ENCODE measurements at regions not wholly inside any gene's neighbourhood (a gene's known extent, or its start where the extent isn't known, plus 50 kb on each side); places are given as distances from the start of the nearest gene placed in this dataset.

DNA sequence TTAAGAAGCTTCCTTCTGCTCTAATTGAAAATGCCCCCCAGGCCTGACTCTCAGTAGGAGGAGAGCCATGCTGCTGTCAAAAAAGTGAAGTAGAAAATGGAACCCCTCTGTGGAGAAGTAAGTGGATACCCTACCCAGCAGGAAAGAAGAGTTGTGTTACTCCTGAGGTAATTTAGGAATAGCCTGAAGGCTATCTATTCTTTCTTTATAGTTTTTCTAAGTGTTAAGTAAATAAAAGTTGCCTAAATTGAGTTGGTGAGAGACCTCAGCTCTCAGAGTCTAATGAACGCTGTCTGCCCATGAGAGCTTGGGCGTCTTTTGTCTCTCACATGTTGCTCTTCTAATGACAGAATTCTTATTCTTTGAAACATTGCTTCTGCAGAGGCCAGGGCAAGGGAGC lies 116.2 kb downstream of the NSUN3 start:
- no peak for DNase-seq (ENCODE audit: low read depth in 2 of 2)

DNA sequence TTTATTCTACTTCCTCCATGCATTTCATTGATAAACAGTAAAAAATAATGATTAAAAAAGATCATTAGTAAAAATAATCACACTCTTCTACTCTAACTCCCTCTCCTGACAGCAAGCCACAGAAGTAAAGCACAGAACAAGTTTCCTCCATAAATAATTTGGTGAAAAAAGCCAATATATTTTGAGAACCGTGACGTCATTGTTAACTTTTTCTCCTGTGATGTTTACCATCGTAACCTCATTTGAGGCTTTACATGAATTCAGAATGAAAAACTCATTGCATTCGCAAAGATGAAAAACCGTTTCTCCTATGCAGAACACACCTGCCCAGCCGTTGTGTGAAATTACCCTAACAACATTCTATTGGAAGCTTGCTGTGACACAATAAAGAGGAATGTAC lies 120.7 kb downstream of the NSUN3 start:
- no peak for DNase-seq (ENCODE audit: low read depth in 2 of 2)

DNA sequence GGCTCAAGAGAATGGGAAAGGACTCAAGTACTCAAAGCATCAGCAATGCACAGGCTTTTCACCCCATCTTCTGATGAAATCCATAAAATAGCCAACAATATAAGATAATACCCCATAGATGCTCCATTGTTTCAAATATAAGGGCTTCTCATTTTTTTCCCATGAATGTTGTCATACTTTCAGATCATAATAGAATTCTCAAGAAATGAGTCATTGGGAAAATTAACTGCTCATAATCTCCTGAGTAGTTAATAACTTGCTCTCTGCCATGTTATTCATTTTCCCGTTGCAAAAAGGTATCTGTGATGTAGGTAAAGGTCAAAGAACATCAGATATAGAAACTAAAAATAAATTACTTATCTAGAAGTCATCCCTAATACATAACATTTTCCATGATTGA lies 121.9 kb downstream of the NSUN3 start:
- DNase-seq (ENCODE audit: low read depth in 2 of 2) = no peak

DNA sequence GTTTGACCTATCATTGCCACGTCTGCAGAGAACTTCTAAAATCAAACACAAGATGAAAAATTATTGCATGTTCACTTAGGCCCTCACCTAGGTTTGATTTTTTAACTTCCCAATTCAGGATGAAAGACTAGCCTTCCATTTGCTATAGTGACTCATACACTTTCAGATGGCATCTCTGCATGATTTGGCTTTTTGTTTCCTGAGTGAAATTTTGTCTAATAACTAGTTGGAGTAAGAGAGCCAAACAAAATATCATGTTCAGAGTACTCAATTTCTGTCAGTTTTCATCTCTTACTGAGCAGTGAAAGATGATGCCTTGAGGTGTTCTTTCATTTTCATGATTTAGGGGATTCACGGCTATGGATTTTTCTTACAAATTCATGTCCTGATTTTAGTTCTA lies 122.9 kb downstream of the NSUN3 start:
- DNase-seq (ENCODE audit: low read depth in 2 of 2) = no peak

DNA sequence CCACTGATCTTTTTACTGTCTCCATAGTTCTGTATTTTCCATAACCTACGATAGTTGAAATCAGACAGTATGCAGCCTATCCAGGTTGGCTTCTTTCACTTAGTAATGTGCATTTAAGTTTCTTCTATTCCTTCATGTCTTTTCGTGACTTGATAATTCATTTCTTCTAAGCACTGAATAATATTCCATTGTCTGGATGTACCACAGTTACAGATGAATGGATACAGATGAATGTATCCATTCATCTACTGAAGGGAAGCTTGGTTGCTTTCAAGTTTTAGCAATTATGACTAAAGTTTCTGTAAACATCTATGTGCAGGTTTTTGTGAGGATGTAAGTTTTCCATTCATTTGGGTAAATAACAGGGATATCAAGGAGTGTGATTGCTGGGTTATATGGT lies 124.8 kb downstream of the NSUN3 start:
- DNase-seq (ENCODE audit: low read depth in 2 of 2) = no peak

DNA sequence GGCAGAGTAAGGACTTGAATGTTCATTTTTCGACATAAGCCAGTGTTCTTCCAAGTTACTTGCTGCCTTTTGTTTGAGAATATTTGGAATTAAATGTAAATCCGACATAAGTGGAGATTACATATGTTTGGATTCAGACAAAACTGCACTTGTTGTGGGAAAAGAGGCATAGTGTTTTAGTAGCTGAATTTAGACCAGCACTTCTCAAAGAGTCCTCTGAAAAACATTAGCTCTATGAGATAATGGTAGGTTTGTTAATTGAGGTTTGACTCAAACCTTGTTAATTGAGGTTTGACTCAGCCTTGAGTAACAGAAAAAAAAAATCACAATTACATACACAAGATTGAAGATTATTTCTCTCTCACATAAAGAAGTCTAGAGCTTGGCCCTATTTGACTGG lies 132.5 kb downstream of the NSUN3 start:
- no peak for DNase-seq (ENCODE audit: low read depth in 2 of 2)

DNA sequence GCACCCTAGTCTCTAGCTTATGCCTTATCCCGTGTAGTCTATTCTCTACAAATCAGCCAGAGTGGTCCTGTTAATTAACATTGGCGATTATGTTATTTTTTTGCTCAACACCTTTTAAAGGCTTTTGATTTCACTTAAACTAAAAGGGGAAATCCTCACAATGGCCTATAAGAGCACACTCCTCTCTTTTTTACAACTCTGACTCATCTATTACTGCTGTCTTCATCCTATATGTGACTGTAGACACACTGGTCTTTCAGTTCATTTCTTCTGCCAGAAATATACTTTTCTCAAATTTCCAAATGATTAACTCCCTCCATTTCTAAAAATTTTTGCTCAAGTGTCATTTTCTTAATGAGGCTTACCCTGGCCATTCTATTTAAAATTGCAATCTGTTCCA lies 143.4 kb downstream of the NSUN3 start:
- DNase-seq (ENCODE audit: low read depth in 2 of 2) = no peak

DNA sequence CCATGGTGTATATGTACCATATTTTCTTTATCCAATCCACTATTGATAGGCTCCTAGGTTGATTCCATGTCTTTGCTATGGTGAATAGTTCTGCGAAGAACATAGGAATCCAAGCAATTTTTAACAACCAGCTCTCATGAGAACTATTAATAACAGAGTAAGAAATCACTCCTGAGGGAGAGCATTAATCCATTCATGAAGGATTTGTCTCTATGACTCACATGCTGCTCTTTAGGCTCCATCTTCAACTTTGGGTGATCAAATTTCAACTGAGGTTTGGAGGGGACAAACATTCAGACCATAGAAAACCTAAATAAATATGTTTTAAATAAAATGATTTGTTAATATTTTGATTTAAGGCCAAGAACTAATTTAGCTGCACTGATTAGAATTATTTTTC lies 147.4 kb downstream of the NSUN3 start:
- no peak for DNase-seq (ENCODE audit: low read depth in 2 of 2)

DNA sequence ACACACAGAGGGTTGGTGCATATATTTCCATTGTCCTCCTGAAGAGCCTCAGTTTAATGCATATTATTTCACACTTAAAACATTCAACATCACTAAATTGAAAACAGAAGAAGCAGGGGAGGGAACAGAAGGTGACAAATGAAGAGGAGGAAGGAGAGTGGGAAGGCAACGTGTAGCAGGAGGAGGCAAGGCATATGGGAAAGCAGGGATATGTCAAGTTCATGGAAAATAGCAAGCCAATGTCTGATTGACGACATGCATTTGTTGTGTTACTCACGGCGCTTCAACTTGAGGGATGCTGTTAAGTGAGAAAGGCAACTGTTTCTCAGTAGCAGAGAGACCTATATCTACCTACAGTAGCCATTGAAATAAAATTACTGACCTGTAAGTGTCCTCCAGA lies 154.5 kb downstream of the NSUN3 start:
- DNase-seq (ENCODE audit: low read depth in 2 of 2) = no peak

DNA sequence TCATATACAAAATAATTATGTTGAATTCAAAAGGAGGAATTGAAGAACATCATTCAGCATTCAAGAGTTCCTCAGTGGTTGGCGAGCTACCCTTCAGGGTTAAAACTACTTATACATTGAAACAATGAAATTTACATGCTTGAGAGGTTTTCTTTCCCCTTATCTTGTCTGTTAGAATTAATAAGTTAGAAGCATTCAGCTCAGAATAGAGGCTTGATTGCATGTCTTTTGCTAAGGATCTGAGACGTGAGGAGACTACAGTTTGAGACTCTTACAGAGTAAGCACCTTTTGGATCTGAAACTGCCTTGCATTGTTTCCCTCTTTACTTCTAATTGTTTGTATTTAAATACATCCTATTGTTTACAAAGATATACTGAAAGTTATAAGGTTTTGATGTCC lies 157.6 kb downstream of the NSUN3 start:
- no peak for DNase-seq (ENCODE audit: low read depth in 2 of 2)

DNA sequence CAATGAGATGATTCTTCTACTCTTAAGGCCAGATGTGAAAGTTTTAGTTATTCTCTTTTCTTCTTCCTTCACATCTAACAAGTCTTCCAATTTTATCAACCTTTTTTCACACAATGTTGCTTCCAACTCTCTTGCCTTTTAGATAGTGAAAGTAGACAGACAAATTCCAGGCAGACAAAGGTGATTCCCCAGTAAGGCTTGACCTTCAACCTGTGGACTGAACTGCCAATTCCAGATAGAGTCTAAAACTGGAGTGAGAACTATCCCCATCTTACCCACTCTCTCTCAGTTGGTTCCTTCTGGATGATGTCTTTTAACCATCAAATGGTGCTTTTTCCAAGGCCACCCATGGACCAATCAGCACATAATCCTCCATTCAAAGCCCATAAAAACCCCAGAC lies 159.0 kb downstream of the NSUN3 start:
- DNase-seq (ENCODE audit: low read depth in 2 of 2) = no peak

DNA sequence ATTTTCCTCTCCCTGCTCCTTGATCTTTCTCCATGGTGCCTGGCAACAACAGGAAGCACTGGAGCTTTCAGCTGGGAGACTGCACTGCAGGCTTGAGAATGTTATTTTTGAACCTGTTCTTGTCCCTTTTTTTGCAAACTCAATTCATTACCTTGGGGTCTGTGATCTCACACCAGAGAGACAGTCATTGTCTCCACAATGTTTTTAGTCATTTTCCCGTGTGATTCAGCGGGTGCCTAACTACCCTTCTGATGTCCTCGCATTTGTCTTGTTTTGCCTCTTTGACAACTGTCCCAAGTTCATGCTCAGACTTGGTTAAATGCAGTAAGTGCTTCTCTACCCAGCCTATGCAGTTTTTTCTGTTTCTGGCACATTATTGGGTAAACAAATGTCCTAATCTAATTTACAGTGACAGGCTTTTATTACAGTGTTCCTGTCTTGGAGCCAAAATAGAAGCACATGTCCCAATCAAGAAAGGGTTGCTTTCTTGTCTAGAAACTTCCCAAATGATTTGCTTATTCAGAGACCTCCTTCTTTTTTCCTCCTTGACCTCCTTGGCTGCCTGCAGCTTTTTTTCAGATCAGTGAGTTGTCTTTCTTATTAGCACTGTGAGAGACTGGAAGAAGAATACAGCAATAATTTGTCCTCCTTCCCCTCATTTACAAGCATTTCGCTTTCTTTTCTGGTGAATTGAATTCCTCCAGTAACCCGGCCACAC lies 162.4 kb downstream of the NSUN3 start:
- no peak for DNase-seq (ENCODE audit: low read depth in 2 of 2)

DNA sequence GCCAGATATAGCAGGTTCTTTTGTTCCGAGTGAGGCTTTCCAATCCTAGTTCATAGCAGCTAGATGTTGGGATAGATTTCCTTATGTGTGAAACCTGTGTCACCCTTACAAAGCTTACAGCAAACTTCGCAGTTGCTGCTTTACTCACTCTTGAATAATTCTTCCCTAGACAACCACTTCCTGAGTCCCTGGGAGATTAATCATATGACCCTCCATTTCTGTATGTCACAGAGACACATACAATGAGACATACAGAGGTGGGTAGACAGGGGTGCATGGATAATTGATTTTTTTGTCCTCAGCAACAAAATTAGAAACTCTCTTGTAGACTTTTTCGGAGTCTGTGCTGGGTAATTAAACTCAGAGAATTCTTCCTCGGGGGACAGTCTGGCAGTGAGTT lies 163.2 kb downstream of the NSUN3 start:
- no peak for DNase-seq (ENCODE audit: low read depth in 2 of 2)

DNA sequence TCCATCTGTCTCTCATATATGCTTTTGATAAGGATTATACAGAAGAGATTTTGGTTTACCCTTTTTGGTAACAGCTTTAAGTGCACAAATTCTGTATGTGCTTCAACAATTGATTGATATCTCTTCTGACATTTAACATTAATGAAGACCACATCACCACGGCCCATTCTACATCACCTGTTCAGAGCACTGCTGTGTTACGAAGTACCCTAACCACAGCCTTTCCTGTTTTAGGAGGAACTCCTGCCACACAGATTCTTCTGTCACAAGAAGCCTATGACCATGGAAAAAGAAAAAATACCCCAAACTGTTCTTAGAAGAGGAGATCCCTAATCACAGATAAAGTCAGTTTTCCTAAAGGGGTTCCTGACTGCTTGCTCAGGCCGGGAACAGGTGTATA lies 170.1 kb downstream of the NSUN3 start:
- no peak for DNase-seq (ENCODE audit: low read depth in 2 of 2)

DNA sequence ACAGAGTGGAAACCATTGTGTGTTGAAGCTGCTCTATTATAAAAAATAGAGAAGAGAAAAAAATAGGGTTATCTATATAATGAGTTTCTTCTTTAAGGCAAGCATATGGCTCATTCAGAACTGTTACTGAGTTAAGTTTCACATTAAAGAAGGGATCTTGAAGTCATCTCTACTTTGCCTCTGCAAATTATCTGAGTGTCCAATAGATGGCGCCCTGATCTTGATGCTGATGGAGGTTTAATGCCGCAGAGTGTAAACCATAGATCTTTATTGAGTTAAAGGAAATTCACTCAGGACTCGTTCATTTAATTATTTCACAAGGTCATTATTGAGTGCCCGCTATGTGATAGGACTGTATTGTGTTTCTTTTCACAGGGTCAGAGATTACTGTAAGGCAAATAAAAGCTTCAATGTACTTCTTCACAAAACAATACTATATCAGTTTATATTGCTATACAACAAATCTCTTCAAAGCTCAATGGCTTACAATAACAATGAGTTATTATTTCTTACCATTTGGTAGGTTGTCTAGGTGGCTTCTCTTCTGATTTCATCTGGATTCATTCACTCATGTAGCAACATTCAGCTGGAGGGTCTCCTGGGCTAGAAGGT lies 171.4 kb downstream of the NSUN3 start:
- no peak for DNase-seq (ENCODE audit: low read depth in 2 of 2)

DNA sequence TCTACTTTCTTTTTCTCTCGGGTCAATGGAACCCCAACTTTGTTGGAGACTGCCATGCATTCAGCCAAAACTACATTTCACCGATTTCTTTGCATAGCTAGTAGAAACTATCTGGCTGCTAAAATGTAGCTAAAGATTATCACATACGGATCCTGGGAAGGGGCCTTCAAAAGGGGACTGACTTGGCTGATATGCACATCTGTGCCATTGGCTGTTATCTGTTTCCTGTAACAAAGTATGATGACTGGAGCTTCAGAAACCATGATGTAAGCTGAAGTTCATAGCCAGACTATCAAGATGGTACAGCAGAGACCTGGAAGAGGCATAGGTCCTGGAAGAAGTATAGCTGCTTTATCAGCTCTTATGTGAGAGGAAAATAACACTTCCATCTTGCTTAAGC lies 179.1 kb downstream of the NSUN3 start:
- DNase-seq (ENCODE audit: low read depth in 2 of 2) = no peak

DNA sequence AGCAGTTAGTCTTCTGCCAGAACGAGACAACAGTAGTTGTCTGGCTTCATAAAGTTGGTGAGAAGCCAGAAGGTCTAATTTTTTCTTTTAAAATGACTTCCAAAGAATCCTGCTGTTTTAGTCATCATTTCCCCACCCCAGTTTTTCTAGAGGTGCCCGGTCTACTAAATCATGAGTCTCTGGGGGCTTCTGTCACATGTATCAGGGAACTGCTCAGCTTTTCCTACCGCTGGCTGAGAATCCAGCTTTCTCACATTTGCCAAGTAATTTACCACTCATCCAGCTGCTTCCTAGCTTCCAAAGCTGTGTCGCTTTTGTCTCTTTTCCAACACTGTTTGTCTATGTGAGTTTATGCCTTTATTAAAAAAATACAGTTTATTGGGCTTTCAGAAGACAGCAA lies 183.3 kb downstream of the NSUN3 start:
- no peak for DNase-seq (ENCODE audit: low read depth in 2 of 2)

DNA sequence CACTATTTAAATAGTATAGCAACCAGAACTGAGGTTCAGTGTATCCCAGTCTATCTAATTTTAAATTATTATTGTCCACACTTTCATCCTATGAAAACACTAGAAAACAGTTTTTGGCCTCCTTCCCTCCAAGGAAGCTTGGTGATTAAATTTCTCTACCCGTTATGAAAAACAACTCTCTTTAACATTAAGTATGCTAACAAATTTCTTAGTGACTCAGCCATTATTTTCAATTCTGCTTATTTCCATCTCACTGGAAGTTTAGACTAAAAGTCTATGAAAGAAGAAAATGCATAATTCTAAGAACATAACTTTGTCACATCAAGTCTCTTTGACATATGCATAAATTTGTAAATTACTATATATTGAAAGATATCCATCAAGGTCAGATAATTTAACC lies 185.2 kb downstream of the NSUN3 start:
- DNase-seq (ENCODE audit: low read depth in 2 of 2) = no peak

DNA sequence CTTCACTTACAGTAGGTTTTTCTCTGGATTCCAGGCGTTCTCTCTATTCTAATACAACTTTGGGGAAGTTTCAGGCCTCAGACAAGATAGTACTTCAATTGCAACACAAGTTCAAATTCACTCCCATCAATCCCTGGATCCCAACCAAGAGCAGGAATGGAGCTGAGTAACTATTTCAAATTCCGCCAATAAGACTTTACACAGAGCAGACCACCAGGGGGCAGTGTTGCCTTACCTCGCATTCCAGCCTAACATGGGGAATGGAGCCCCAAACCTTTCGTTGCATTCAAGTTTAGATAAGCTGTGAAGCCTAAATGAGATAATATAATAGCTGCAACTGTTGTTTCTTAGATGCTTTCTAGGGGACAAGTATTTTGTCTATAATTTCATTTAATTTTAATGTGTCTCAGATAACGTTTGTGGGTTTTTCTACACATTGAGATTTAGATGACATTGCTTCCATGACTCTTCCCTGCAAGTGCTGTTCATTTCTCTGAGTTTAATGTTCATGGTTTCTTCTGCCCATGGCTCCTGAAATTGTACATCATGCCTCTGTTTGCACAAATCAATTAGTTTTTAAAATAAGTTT lies 186.7 kb downstream of the NSUN3 start:
- DNase-seq (ENCODE audit: low read depth in 2 of 2) = peak; percentile 12 to 17

DNA sequence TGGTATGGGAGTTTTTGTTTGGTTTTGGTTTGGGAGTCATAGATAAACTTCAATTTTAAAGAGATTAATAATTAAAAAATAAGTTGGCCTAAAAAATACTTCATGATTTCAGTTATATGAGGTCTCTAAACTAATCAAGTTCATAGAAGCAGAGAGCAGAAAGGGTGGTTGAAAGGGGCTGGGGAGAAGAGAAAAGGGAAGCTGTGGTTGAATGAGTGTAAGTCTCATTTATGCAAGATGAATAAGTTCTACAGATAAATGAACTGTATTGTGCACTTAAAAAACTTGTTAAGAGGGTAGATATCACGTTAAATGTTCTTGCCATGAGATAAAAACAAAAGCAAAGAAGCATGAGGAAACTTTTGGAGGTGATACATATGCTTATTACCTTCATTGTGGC lies 188.7 kb downstream of the NSUN3 start:
- no peak for DNase-seq (ENCODE audit: low read depth in 2 of 2)

DNA sequence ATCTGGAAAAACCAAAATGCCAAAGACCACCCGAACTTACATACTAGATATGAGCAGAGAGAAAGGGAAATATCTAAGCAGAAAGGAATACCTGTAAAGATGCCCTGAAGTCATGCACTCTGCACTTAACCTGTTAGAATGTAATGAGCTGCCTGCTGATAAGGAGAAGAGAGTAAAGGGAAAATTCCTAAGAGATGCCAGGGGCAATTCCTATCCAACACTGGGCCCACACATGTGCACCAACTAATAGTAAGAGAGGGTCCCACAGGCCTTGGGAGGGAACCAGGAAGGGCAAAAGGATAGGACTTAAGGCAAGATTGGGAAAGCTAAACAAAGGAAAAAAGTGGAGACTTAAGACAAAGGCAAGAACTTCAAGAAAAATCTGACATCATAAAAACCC lies 189.5 kb downstream of the NSUN3 start:
- no peak for DNase-seq (ENCODE audit: low read depth in 2 of 2)

DNA sequence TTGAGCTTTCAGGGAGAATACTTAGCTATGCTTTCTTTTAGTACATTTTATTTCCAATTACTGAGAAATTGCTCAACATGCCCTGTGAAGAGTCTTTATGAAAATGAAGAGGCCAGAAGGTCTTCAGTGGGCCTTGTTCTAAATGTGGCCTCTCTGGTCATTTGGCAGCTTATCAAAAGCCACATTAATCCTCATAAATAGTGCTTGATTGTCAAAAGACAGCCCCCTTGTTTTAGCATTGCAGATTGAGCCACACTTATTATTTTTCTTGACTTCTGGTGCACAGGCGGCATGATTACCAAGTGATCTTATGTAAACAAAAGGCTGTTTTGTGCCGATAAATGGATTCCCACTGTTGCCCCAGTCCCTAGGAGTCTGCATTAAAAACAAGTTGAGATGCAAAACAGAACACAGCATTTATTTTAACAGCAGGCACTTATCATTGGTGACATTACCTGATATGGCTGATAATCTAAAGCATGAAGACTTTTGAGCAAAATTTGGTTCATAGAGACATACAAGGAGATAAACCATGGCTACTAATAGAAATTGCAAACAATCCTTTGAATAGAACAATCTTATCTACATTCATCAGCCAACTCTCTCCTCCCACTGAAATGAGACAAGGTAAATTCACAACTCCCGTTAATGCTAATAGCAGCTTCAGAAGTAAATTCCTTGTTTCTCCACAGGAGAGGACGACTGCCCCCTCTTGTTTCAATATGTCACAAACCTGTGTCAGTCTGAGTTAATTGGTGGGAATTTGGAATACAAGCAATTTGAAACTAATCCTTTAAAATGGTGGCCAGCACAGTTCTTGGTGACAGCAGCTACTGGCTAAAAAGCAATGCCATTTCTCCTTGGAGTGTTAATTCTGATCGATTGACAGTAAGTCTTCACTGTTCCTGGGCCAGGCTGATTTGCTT lies 194.3 kb downstream of the NSUN3 start:
- no peak for DNase-seq (ENCODE audit: low read depth in 2 of 2)

DNA sequence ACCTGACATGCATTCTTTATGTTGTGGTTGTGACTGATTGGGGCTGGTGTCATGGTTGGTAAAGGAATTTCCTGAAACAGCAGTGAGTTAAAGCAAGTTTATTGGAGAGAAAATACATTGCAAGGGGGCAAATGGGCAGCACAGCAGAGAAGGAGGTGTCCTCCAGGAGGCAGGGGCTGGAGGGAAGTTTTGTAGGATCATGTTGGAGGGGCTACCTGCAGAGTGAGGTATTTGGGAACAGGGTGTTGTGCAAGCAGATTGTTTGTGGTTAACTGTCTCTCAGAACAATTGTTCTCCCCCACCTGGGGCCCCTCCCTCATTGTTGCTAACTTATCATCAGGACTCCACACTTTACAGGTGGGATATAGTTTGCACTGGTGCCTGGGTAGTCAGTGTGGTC lies 196.0 kb downstream of the NSUN3 start:
- no peak for DNase-seq (ENCODE audit: low read depth in 2 of 2)
